ENCODE measurements at regions not wholly inside any gene's neighbourhood (a gene's known extent, or its start where the extent isn't known, plus 50 kb on each side); places are given as distances from the start of the nearest gene placed in this dataset.

- no peak for DNase-seq (ENCODE audit: extremely low spot score, unreplicated experiment)
- Mint-ChIP-seq H3K27ac (ENCODE audit: unreplicated experiment) (no peak overlapping the region), H3K36me3 (ENCODE audit: unreplicated experiment) (no peaks in the 10 kb centered on the region), H3K4me1 (ENCODE audit: unreplicated experiment) (peaks cover 17% of the 10 kb centered on the region), H3K4me3 (ENCODE audit: unreplicated experiment) (no peak overlapping the region), H3K27me3 (ENCODE audit: unreplicated experiment) (no peaks in the 10 kb centered on the region), H3K9me3 (ENCODE audit: unreplicated experiment) (no peaks in the 10 kb centered on the region)
- no peak for TF ChIP-seq CTCF (IDR thresholded peaks at IDR 0.05)
Measured at GRCh38 chr1:79104617-79105016, 98.1 kb upstream of the ADGRL4 start.

GRCh38 chr1:79100385-79100784 is 93.9 kb upstream of the ADGRL4 start:
- Mint-ChIP-seq H3K9me3 (ENCODE audit: unreplicated experiment) (no peaks in the 10 kb centered on the region), H3K4me1 (ENCODE audit: unreplicated experiment) (peaks cover under 1% of the 10 kb centered on the region), H3K27ac (ENCODE audit: unreplicated experiment) (no peak overlapping the region), H3K4me3 (ENCODE audit: unreplicated experiment) (no peak overlapping the region), H3K27me3 (ENCODE audit: unreplicated experiment) (no peaks in the 10 kb centered on the region), H3K36me3 (ENCODE audit: unreplicated experiment) (no peaks in the 10 kb centered on the region)
- TF ChIP-seq CTCF (IDR thresholded peaks at IDR 0.05), result no peak
- DNase-seq (ENCODE audit: extremely low spot score, unreplicated experiment), result no peak

- Mint-ChIP-seq H3K27me3 (ENCODE audit: unreplicated experiment) (no peaks in the 10 kb centered on the region), H3K4me1 (ENCODE audit: unreplicated experiment) (peaks cover 3% of the 10 kb centered on the region), H3K4me3 (ENCODE audit: unreplicated experiment) (no peak overlapping the region), H3K9me3 (ENCODE audit: unreplicated experiment) (no peaks in the 10 kb centered on the region), H3K36me3 (ENCODE audit: unreplicated experiment) (no peaks in the 10 kb centered on the region), H3K27ac (ENCODE audit: unreplicated experiment) (no peak overlapping the region)
- no peak for DNase-seq (ENCODE audit: extremely low spot score, unreplicated experiment)
- TF ChIP-seq CTCF (IDR thresholded peaks at IDR 0.05), result no peak
Measured at GRCh38 chr1:79090985-79091384, 84.5 kb upstream of the ADGRL4 start.

- Mint-ChIP-seq H3K27ac (ENCODE audit: unreplicated experiment) (no peak overlapping the region), H3K4me3 (ENCODE audit: unreplicated experiment) (no peak overlapping the region), H3K9me3 (ENCODE audit: unreplicated experiment) (no peaks in the 10 kb centered on the region), H3K27me3 (ENCODE audit: unreplicated experiment) (no peaks in the 10 kb centered on the region), H3K36me3 (ENCODE audit: unreplicated experiment) (no peaks in the 10 kb centered on the region), H3K4me1 (ENCODE audit: unreplicated experiment) (peaks cover 3% of the 10 kb centered on the region)
- TF ChIP-seq CTCF (IDR thresholded peaks at IDR 0.05), result no peak
- DNase-seq (ENCODE audit: extremely low spot score, unreplicated experiment), result no peak
Measured at GRCh38 chr1:79089946-79090345, 83.4 kb upstream of the ADGRL4 start.

GRCh38 chr1:79082233-79082632 is 75.7 kb upstream of the ADGRL4 start:
- no peaks in the 10 kb centered on the region for H3K27me3 Mint-ChIP-seq (ENCODE audit: unreplicated experiment)
- no peak for DNase-seq (ENCODE audit: extremely low spot score, unreplicated experiment)
- H3K27ac Mint-ChIP-seq (ENCODE audit: unreplicated experiment), result no peak overlapping the region
- H3K9me3 Mint-ChIP-seq (ENCODE audit: unreplicated experiment), result peaks cover 9% of the 10 kb centered on the region
- no peak for TF ChIP-seq CTCF (IDR thresholded peaks at IDR 0.05)
- peaks cover 3% of the 10 kb centered on the region for H3K36me3 Mint-ChIP-seq (ENCODE audit: unreplicated experiment)
- H3K4me1 Mint-ChIP-seq (ENCODE audit: unreplicated experiment), result peaks cover 13% of the 10 kb centered on the region
- no peak overlapping the region for H3K4me3 Mint-ChIP-seq (ENCODE audit: unreplicated experiment)
